ENCODE measurements at regions not wholly inside any gene's neighbourhood (a gene's known extent, or its start where the extent isn't known, plus 50 kb on each side); places are given as distances from the start of the nearest gene placed in this dataset.

- no peak overlapping the region for H3K4me3 ChIP-seq (ENCODE audit: insufficient read depth, low read length)
- no peak overlapping the region for H3K27ac ChIP-seq (ENCODE audit: low read depth, low read length)
- H4K20me1 ChIP-seq (ENCODE audit: insufficient read depth, low read length), result no peaks in the 10 kb centered on the region
- no peaks in the 10 kb centered on the region for H3K27me3 ChIP-seq (ENCODE audit: insufficient read depth, low read length)
- no peaks in the 10 kb centered on the region for H3K36me3 ChIP-seq (ENCODE audit: insufficient read depth, low read length)
- H3K79me2 ChIP-seq (ENCODE audit: insufficient read depth, low read length), result no peaks in the 10 kb centered on the region
- no peak for DNase-seq (ENCODE audit: insufficient read length, low spot score, missing footprints)
- H3K4me1 ChIP-seq (ENCODE audit: insufficient read depth, low read length), result no peaks in the 10 kb centered on the region
- H3K4me2 ChIP-seq (ENCODE audit: insufficient read depth, low read length), result no peak overlapping the region
- H3K9me3 ChIP-seq (ENCODE audit: low read depth, low read length), result no peaks in the 10 kb centered on the region
- no peak for TF ChIP-seq CTCF (IDR thresholded peaks at IDR 0.05; ENCODE audit: extremely low read depth, low read depth, low read length)
- no peak overlapping the region for H2AFZ ChIP-seq (ENCODE audit: low read length)
These were observed 1375.6 kb downstream of the EFNB2 start for GRCh38 chr13:105159841-105160240.

DNA sequence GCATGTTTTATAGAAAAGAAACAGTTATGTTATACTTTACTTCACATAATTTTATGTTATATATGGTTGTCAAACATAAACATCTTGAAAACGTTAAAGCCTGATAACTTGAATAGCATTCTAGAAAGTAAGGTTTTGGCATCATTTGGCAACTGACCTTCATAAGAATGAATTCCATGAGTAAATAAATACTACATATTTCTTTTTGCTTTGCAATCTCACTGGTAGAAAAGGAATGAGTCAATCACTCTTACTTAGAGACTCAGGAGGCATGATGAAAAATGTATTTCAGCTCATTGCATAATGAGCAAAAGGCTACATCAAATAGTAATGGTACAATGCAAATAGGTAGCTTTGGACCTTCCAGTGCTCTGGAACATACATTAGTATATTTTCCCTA is 1381.9 kb downstream of the EFNB2 start:
- no peaks in the 10 kb centered on the region for H4K20me1 ChIP-seq (ENCODE audit: insufficient read depth, low read length)
- no peak overlapping the region for H2AFZ ChIP-seq (ENCODE audit: low read length)
- H3K36me3 ChIP-seq (ENCODE audit: insufficient read depth, low read length), result no peaks in the 10 kb centered on the region
- no peak overlapping the region for H3K4me2 ChIP-seq (ENCODE audit: insufficient read depth, low read length)
- no peaks in the 10 kb centered on the region for H3K79me2 ChIP-seq (ENCODE audit: insufficient read depth, low read length)
- H3K9me3 ChIP-seq (ENCODE audit: low read depth, low read length), result no peaks in the 10 kb centered on the region
- no peak for TF ChIP-seq CTCF (IDR thresholded peaks at IDR 0.05; ENCODE audit: extremely low read depth, low read depth, low read length)
- no peak overlapping the region for H3K27ac ChIP-seq (ENCODE audit: low read depth, low read length)
- no peaks in the 10 kb centered on the region for H3K4me1 ChIP-seq (ENCODE audit: insufficient read depth, low read length)
- no peaks in the 10 kb centered on the region for H3K27me3 ChIP-seq (ENCODE audit: insufficient read depth, low read length)
- no peak overlapping the region for H3K4me3 ChIP-seq (ENCODE audit: insufficient read depth, low read length)
- no peak for DNase-seq (ENCODE audit: insufficient read length, low spot score, missing footprints)

DNA sequence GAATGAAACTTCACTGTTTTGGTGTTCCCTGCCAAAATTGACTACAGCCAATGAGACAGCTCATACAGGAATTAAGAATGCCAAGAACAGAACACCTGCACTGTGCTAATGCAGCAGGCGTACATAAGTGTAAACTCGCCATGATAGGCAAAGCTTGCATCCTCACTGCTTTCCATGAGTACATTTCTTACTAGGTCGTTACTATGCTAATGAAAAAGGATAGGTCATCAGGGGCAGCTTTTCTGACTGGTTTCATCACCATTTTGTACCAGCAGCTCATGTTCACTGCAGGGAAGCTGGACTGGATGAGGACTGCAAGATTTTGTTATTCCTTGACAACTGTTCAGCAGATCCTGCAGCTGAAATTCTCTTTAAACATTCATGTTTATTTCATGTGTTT is 1383.8 kb downstream of the EFNB2 start:
- Histone ChIP-seq H3K4me2 (ENCODE audit: insufficient read depth, low read length) (no peak overlapping the region), H3K4me3 (ENCODE audit: insufficient read depth, low read length) (no peak overlapping the region), H4K20me1 (ENCODE audit: insufficient read depth, low read length) (no peaks in the 10 kb centered on the region), H3K27ac (ENCODE audit: low read depth, low read length) (no peak overlapping the region), H3K79me2 (ENCODE audit: insufficient read depth, low read length) (no peaks in the 10 kb centered on the region), H3K9me3 (ENCODE audit: low read depth, low read length) (no peaks in the 10 kb centered on the region), H3K36me3 (ENCODE audit: insufficient read depth, low read length) (no peaks in the 10 kb centered on the region), H3K27me3 (ENCODE audit: insufficient read depth, low read length) (no peaks in the 10 kb centered on the region), H3K4me1 (ENCODE audit: insufficient read depth, low read length) (no peaks in the 10 kb centered on the region), H2AFZ (ENCODE audit: low read length) (no peak overlapping the region)
- TF ChIP-seq CTCF (IDR thresholded peaks at IDR 0.05; ENCODE audit: extremely low read depth, low read depth, low read length), result no peak
- DNase-seq (ENCODE audit: insufficient read length, low spot score, missing footprints), result no peak

- Histone ChIP-seq H3K9me3 (ENCODE audit: low read depth, low read length) (no peaks in the 10 kb centered on the region), H3K4me3 (ENCODE audit: insufficient read depth, low read length) (no peak overlapping the region), H3K27ac (ENCODE audit: low read depth, low read length) (no peak overlapping the region), H2AFZ (ENCODE audit: low read length) (no peak overlapping the region), H3K4me1 (ENCODE audit: insufficient read depth, low read length) (no peaks in the 10 kb centered on the region), H3K4me2 (ENCODE audit: insufficient read depth, low read length) (no peak overlapping the region), H3K27me3 (ENCODE audit: insufficient read depth, low read length) (no peaks in the 10 kb centered on the region), H3K79me2 (ENCODE audit: insufficient read depth, low read length) (no peaks in the 10 kb centered on the region), H3K36me3 (ENCODE audit: insufficient read depth, low read length) (no peaks in the 10 kb centered on the region), H4K20me1 (ENCODE audit: insufficient read depth, low read length) (no peaks in the 10 kb centered on the region)
- DNase-seq (ENCODE audit: insufficient read length, low spot score, missing footprints), result no peak
- TF ChIP-seq CTCF (IDR thresholded peaks at IDR 0.05; ENCODE audit: extremely low read depth, low read depth, low read length), result no peak
These were observed 1388.0 kb downstream of the EFNB2 start for GRCh38 chr13:105147461-105147860.

Data from osteoblast (primary cell).